Stomach (tissue), 4 donors: ENCODE measurements at regions not wholly inside any gene's neighbourhood (a gene's known extent, or its start where the extent isn't known, plus 50 kb on each side); places are given as distances from the start of the nearest gene placed in this dataset.

Experiments
- EP300 ChIP-seq: sonication (generic); formaldehyde crosslinking; IDR thresholded peaks from one replicate; pipeline ENCODE4 v1.6.1; 2017; ENCODE audit warnings: antibody characterized with exemption
- POLR2A ChIP-seq, 4 donors: fragments of 450-650 bp; IDR thresholded peaks; one replicate each; pipeline ENCODE4 v1.6.1; 2016; ENCODE audit warnings: antibody characterized with exemption in 4 of 4, control low read depth in 2 of 4, mild to moderate bottlenecking in 1 of 4, moderate library complexity in 1 of 4
- POLR2AphosphoS5 ChIP-seq, 3 donors: sonication (generic); formaldehyde crosslinking; IDR thresholded peaks; one replicate each; pipeline ENCODE4 v1.6.1; 2016; ENCODE audit warnings: antibody characterized with exemption in 3 of 3
- TF ChIP-seq, protein P1 (sequence below), 7 experiments: fragments of 450-650 bp in 4 of 7; fragments of 200-600 bp in 3 of 7; sonication (generic) in 3 of 7; IDR thresholded peaks; one replicate each; pipeline ENCODE4 v1.5.1; 2016 to 2019; ENCODE audit warnings: antibody characterized with exemption in 7 of 7, control low read depth in 2 of 7, mild to moderate bottlenecking in 1 of 7

DNA sequence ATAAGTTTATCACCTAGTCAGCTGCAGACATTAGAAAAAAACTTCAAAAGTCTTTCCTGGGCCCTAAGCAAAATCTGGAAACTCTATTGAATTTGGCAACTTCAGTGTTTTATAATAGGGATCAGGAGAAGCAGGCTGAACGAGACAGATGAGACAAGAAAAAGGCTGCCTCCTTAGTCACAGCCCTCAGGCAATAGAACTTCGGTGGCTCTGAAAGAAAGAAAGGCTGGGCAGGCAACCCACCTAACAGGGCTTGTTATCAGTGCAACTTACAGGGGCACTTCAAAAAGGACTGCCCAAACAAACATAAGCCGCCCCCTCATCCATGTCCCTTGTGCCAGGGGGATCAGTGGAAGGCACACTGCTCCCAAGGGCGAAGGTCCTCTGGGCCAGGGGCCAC lies 657.9 kb upstream of the HS3ST5 start:
- TF ChIP-seq POLR2A (IDR thresholded peaks at IDR 0.05) (no peak), EP300 (no peak), POLR2AphosphoS5 (IDR thresholded peaks at IDR 0.05) (no peak)
- TF ChIP-seq, protein P1, sequence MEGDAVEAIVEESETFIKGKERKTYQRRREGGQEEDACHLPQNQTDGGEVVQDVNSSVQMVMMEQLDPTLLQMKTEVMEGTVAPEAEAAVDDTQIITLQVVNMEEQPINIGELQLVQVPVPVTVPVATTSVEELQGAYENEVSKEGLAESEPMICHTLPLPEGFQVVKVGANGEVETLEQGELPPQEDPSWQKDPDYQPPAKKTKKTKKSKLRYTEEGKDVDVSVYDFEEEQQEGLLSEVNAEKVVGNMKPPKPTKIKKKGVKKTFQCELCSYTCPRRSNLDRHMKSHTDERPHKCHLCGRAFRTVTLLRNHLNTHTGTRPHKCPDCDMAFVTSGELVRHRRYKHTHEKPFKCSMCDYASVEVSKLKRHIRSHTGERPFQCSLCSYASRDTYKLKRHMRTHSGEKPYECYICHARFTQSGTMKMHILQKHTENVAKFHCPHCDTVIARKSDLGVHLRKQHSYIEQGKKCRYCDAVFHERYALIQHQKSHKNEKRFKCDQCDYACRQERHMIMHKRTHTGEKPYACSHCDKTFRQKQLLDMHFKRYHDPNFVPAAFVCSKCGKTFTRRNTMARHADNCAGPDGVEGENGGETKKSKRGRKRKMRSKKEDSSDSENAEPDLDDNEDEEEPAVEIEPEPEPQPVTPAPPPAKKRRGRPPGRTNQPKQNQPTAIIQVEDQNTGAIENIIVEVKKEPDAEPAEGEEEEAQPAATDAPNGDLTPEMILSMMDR (IDR thresholded peaks at IDR 0.05) = no peak
